Non-pigmented ciliary epithelial cell (primary cell): ENCODE measurements at regions not wholly inside any gene's neighbourhood (a gene's known extent, or its start where the extent isn't known, plus 50 kb on each side); places are given as distances from the start of the nearest gene placed in this dataset.

ENCODE experiments used
- DNase-seq: peaks from one replicate; pipeline ENCODE4 v3.0.0-alpha.2; 2010; ENCODE audit warnings: low read depth

DNA sequence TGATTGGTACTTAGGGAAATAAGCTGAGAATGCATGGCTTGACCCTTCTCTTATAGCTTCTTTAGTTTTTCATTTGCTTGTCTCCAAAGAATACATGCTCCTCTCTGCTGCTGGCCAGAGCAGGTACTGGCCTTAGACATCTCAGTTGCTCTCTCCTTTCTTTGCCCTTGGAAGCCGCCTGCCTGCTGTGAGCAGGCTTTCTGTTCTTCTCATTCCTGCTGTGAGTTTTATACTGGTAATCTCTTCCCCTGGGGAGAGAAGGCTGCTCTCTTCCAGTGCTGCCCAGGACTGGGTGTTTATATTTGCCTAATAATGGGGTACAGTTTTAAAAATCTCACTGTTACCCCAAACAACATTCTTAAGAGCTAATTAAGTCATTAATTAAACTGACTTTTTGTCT, 323.5 kb upstream of the LRRC7 start:
- DNase-seq, result no peak

DNA sequence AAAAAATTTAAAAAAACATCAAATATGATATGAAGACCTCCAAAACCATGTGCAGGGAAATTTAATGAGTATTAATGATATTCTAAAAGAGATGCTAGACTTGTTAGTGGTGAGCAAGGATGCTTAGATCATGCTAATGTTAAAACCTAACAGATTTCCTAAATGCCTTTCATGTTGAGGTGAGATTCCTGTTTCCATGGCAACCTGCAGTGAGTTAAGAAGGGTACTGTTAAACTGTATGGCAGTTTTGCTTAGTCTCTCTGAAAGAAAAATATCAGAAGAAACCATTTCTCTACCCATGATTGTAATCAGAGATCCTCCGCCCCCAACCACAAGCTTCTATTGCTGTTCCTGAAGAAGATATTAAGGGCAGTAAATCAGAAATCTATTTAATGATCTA, 321.6 kb upstream of the LRRC7 start:
- DNase-seq, result no peak

DNA sequence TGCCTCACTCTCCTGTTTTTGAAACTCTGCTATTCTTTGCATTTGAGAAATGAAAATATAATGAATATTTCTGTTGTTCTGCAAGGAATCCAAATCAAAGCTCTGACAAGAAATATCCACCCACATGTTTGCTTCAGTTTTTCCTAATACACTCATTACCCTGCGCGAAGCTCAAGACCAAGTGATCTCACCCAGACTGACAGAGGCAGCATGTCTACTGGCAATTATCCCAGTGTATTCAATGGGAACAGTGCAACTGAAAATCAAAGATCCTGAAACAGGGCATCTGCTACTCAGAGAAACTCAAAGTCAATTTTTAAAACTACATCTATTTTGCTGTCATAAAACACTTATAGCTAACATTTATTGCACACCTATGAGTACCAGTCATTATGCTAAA, 321.0 kb upstream of the LRRC7 start:
- peak; percentile 1 for DNase-seq

DNA sequence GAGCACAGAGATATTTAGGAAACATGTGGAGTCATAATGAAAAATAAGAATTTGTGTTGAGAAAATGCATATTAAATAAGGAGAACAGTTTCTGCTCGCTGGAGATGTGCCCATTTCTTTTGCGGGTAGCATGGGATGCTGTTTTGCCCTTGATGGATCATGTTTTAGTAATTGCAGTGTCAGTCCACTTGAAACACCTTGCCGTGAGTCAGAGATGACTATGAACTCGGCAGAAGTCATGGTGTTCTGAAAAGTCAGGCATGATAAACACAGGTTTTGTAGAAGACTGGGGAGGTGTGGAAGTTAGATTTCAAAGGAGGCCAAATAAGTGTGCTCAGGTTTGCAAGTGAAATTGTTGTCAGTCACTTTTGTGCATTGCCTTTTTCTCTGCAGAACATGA, 315.0 kb upstream of the LRRC7 start:
- DNase-seq, result no peak

DNA sequence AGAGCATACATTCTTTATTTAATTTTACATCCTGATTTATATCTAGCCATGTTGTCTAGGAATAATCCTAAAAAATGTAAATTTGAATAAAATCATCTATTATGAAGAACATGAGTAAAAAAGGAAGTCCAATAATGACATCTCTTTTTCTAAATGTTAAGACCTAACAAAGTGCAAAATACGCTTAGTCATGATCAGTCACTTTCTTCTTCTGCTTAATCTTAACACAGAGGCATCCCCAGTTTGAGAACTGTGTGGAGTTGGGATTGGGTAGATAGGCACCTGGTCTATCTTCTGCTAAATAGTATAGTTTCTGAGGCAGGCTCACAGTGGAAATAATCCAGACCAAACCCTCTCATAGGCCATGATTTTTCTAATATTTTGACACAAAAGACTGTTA, 311.7 kb upstream of the LRRC7 start:
- DNase-seq, result no peak

DNA sequence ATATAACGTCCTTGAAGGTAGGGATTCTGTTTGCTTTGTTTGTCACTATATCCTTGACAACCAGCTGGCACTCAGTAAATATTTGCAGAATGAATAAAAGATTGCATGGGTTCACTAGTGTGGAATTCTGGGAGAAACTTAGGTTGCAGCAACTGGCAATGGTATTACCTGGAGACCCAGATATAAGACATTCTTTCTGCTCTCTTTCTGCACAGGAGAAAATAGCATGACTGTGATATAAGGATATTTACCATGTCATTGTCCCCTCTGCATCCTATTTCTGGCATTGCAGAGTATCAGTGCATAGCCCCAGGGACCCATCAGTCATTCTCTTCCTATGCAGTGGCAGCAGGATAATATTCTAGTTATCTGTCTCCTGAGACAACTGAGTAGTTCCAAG, 308.9 kb upstream of the LRRC7 start:
- DNase-seq, result no peak

DNA sequence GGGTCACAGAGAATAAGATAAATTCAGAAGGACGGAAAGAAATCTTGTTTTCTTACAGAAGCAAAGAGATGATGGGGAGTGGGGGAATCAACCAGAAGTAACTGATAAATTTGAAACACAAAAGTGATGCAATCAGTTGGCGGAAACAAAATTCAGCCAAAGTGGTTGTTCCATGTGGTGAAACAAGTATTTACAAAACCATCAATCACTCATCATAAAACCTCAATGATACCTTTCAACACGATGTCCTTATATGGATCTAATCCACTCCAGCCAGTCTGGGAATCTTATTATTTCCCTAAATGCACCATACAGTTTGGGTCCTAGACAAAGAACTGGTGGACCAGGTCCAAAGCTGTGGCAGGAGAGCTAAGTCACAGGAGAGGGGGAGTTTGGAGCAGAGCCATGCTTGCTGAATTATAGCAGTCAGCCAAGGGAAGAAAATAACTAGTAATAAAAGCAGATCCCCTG, 303.8 kb upstream of the LRRC7 start:
- no peak for DNase-seq

DNA sequence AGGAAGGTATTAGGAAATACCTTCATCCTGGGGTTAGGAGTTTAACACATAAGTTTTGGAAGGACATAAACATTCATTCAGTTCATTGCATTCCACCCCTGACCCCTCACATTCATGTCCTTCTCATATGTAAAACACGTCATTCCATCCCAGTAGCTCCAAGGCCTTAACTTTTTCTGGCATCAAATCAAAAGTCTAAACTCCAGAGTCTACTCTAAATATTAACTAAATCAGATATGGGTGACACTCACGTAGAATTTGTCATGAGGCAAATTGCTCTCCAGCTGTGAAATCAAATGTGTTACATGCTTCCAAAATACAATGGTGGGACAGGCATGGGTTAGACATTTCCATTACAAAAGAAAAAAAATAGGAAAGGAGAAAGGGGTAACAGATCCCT, 298.2 kb upstream of the LRRC7 start:
- DNase-seq, result no peak

DNA sequence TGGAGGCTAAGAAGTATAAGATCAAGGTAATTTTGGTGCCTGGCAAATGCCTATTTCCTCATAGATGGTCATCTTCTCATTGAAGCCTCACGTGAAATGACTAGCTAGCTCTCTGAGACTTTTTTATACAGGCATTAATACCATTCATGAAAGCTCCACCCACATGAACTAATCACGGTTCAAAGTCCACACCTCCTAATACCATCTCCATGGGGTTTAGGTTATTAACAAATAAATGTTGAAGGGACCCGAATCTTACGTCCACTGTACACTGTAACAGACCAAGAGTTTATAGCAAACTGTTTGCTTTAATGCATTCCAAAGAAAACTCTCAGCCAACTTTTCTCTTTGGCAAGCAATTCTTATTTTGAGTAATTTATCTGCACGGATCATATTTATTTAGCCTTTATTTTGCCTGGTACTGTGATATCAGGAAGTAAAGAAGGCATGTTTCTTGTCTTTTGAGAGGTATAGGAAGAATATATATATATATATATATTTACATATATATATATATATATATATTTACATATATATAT, 296.1 kb upstream of the LRRC7 start:
- no peak for DNase-seq

DNA sequence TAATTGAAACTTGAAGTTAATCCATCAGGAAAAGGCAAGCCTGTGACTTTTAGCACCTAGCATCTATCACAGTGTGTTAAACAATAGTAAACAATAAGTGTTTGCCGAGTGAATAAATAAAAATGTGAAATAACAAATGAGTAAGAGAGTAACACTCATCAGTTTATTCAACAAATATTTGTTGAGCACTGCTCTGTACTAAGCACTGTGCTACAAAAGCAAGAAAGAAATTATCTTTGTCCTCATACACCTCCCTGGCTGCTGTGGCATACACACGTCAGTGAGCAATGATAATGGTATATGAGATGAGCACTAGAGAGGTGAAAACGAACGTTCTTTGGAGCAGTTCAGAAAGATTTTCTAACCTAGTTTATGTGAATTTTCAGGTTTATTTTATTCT, 295.0 kb upstream of the LRRC7 start:
- DNase-seq, result no peak

DNA sequence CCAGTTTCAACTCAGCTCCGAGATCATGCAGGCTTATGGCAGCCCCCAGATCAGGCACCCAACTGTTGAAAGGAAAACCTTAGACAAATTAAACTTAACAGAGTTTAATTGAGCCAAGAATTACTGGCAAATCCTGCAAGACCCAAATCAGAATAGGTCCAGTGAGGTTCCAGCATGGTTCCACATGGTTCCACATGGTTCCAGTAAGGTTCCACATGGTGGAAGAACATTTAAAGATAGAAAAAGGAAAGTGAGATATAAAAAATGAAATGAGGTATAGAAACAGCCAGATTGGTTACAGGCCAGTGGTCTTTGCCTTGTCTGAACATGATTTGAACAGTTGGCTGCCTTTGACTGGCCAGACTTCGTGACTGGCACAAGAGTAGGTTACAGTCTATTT, 288.8 kb upstream of the LRRC7 start:
- DNase-seq, result no peak

DNA sequence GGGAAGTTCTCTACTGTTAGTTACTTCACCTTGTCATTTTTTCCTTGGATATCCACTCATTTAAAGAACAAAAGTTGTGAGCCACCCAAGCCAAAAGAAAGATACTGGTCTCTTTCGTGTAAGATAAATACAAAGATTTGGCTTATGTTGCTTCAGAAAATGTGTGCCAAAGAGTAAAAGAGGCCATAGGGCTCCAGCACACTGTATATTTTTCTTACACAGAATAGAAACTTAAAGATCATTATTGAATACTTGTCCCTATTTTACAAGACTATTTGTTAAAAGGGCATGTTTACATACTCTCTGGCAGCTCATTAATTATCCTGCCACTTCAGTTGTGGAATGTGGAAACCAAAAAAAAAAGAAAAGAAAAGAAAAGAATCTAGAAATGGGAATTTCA, 284.2 kb upstream of the LRRC7 start:
- DNase-seq, result no peak

DNA sequence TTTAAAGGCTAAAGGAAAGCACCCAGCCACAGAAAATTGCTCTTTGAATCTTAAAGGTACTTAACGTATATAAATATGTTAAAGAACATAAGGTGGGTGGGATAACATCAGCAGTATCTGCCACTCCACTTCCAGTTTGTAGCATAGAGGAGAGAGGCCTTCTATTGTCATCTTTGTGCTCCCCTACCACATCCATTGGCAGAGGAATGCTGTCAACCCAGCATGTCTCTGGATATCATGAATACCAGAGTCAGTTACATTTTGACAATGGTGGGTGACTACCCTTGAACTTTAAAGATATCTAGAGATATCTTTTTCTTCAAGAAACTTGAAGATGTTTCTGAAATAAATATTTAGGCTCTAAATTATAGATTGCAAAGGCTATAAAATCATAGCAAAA, 283.2 kb upstream of the LRRC7 start:
- no peak for DNase-seq

DNA sequence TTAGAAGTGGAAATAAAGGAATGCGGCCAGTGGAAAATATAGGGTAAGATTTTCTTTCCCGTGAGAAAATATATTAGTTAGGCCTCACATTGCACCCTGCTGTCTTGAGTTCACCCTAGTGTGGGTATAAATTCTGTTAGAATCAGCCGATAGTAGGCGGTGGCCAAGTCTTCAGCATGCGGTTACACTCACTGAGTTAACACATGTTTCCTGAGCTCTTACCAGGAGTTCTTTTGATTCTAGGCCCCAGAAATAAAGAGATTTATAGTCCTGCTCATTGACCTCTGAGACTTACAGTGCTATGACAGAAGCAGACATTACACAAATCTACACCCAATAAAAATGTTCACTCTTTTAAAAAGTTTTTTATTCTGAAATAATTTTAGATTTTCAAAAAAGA, 279.3 kb upstream of the LRRC7 start:
- DNase-seq, result no peak

DNA sequence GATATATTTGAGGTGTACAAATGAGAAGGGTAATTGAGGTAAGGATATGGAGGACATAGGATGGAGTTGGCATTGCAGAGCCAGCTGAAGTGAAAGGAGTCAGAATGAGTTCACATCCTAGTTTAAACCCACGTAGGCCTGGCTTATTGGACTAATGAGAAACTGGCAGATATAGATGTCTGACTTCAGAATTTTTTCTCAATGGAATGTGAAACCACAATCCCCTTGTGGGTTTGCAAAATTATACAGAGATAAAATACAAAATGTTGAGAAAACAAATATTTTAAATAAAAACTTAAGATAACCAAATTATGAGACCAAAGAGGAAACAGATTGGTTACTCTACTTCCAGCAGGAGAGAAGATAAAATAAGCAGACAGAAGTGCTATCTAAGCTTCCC, 277.4 kb upstream of the LRRC7 start:
- peak; percentile 2 for DNase-seq

DNA sequence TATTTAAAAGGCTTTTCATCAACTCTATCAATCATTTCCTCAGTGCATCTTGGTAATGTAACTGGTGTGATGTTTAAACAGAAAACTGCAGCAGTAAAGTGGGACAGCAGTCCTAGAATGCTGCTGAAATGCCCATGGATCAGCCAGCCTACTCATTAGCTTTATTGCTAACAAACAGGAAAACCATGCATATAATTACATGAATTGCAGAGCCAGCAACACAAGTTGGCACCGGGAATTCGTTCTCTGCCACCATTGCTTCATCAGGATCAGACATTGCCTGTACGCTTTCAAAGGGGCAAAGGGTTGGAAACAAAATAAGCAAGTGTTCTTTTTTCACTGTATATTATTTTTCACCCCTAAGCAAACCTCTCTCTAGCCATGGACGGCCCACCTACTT, 276.2 kb upstream of the LRRC7 start:
- DNase-seq, result no peak

DNA sequence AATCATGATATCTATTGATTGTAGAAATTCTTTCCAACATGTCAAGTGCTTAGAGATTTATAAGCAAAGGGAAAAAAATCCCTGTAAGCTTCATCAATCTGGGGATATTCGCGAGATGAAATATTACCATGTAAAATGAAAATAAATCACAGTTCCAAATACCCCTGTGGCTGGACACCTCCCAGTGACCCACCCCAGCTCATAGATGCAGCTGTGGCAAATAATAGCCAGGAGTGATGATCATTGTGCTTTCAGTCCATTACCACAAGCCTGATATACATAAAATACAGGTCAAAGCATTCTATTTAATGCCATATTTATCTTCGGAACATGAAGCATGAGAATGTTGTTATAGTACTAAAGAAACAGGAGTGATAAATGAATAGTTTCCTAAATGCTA, 274.9 kb upstream of the LRRC7 start:
- no peak for DNase-seq

DNA sequence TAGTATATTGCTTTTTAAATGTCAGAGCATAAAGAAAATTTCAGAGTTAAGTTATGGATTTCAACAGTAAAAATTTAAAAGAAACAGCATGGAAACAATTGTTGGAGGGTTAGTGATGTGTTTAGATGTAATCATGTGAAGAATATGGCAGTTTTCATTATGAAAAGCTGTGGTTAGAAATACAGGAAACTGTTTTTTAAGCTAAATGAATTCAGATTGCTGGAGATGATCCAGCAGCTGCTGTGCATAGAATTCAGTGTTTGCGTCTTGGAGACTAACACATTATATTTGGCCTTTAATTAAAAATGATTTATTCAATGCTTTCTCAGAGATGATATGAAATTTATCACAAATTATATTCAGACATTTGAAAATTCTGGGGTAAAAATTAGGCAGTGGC, 273.6 kb upstream of the LRRC7 start:
- no peak for DNase-seq

DNA sequence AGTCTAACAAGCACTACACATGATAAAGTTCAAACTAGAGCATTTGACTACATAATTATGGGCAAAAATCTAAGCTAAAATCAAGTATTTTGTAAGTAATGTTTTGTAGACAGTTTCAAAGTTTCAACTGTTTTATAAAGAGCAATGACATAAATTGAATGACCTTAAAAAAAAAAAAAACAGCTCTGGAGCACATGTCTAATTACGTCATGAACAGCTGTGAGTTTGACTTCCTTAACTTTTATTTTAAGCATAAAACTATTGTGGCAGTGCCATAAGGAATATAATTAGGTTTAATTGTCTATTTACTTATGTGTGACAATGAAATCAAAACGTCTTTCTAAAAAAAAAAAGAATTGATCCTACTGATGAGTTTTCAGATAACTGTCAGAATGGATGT, 272.5 kb upstream of the LRRC7 start:
- DNase-seq, result no peak

DNA sequence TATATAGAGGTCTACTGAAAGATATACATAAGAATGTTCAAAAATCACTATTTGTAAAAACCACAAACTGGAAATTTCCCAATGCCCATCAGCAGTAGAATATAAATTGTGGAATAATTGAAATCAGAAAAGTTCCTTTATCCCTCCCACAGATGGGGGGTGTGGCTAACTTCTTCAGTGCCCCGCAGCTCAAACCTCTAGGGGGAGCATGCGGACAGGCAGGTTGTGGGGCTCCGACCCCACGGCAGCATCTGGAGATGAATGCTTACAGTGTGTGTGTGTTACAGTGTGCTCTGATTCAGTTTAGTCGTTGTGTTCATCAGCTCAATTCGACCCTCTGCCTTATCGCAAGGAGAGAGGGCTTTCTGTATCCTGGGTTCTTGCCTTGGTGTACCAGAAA, 262.1 kb upstream of the LRRC7 start:
- DNase-seq, result no peak

DNA sequence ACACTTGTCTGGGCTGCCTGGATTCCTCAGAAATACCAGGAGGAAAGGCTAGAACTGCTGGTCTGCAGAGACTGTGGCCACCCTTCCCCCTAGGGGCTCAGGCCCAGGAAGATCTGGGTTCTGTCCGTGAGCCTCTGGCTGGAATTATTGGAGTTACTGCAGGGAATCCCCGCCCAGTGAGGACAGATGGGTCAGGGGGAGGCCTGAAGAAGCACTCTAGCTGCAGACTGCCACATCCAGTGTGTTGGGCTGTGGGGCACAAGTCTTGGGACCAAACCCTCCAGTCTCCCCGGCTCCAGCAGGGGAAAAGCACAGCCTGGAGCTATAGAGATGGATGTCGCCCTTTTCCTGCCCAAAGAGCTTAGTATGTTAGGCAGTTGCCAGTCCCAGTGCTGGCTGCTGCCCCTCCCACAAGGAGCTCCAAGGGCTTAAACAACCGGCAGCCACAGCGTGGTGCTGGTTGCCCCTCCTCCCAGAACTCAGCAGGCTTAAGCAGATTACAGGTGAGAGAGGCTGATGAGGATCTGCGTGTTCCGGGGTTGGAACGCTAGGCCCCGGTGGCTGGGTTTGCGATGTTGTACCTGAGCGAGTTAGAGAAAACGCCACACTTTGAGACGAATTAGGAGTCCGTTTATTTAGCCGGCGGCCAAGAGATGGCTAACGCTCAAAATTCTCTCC, 255.5 kb upstream of the LRRC7 start:
- DNase-seq, result no peak

DNA sequence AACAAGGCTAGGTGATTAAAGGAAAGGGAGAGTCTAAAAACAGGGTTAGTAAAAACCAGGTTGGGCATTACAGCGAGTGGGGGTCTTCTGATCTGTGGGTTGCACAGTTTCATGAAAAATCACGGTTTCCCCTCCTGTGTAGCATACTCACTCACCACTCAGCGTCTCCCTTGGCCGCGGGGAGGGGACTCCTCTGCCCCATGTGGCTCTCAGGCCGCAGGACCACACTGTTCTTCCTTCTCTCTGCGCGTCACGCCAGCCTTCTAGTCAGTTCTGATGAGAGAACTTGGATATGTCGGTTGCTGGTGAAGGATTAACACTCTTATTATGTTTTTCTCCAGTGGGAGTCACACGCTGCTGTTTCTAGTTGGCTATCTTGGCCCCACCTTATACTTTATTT, 254.6 kb upstream of the LRRC7 start:
- no peak for DNase-seq

DNA sequence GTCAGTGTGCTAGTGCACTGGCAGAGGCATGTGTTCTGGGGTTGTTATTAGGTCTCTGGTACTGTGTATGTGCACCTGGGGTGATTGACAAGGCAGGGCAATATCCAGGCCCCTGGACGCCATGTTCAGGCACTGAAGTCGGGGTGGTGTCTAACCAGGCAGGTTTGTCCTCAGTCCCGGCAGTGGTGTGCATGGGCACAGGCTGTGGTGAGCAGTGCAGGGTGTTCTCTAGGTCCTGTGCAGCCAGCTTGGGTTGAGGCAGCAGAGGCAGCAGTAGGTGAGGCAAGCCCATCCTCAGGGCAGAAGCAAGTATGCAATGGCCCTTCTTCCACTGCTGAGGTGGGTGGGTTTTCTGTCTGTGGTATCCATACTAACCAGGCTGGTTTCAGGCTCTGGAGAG, 252.3 kb upstream of the LRRC7 start:
- no peak for DNase-seq

DNA sequence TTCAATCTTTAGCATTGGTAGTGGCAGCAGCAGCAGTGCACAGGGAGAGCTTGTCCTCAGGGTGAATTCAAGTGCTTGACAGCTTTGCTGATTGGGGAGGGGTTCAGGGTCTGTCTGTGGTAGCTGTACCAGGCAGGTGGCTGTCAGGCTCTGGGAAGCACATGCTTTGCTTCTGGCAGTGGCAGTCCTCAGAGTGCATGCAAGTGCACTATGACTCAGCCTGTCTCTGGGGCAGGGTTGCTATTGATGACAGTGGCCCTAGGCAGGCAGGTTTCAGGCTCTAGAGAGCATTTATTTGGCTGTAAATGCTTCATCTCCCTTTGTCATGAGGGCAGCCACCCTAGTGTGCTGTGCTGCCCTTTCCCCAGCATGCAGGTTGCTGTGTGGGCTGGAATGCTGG, 251.9 kb upstream of the LRRC7 start:
- DNase-seq, result no peak

DNA sequence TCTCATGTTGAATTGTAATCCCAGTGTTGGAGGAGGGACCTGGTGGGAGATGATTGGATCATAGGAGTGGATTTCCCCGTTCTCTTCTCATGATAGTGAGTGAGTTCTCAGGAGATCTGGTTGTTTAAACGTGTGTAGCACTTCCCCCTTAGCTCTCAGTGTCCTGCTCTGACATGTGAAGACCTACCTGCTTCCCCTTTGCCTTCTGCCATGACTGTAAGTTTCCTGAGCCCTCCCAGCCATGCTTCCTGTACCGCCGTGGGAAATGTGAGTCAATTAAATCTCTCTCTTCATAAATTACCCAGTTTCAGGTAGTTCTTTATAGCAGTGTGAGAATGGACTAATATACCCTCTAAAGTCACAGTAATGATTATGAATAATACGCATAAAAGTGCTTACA, 248.4 kb upstream of the LRRC7 start:
- no peak for DNase-seq
